Lower lobe of right lung (tissue), 2 donors: ENCODE measurements at regions not wholly inside any gene's neighbourhood (a gene's known extent, or its start where the extent isn't known, plus 50 kb on each side); places are given as distances from the start of the nearest gene placed in this dataset.

ENCODE experiments used
- ATAC-seq, 2 donors: fragments of 200-7000 bp; cut with Tn5 transposase; one replicate each; pipeline ENCODE4 v1.9.1; 2020 to 2022; ENCODE audit warnings: mild to moderate bottlenecking in 2 of 2, moderate library complexity in 2 of 2
- DNase-seq: peaks from one replicate; pipeline ENCODE4 v3.0.0-alpha.2; 2020
- H3K27ac ChIP-seq: fragments of 200-600 bp; one replicate; pipeline ENCODE4 v1.8.0; 2022
- H3K27me3 ChIP-seq: fragments of 200-600 bp; one replicate; pipeline ENCODE4 v1.8.0; 2022; ENCODE audit warnings: low read depth
- H3K36me3 ChIP-seq: fragments of 200-600 bp; one replicate; pipeline ENCODE4 v1.8.0; 2022; ENCODE audit warnings: mild to moderate bottlenecking
- H3K4me1 ChIP-seq: fragments of 200-600 bp; one replicate; pipeline ENCODE4 v1.8.0; 2022
- H3K4me3 ChIP-seq: fragments of 200-600 bp; one replicate; pipeline ENCODE4 v1.8.0; 2022; ENCODE audit warnings: mild to moderate bottlenecking
- H3K9me3 ChIP-seq: fragments of 200-600 bp; one replicate; pipeline ENCODE4 v1.8.0; 2022
- intact Hi-C: fragments of 100-400 bp; cut with DNase I; formaldehyde crosslinking; loops from one replicate; pipeline ENCODE4 v1.11.0; 2022
- TF ChIP-seq, protein P1 (sequence below): fragments of 200-600 bp; IDR thresholded peaks from one replicate; pipeline ENCODE4 v1.8.0; 2022; ENCODE audit warnings: antibody characterized with exemption, mild to moderate bottlenecking
- donor health status: DM: no; HTN: yes; CAD: no; lungs with severe emphysema.

DNA sequence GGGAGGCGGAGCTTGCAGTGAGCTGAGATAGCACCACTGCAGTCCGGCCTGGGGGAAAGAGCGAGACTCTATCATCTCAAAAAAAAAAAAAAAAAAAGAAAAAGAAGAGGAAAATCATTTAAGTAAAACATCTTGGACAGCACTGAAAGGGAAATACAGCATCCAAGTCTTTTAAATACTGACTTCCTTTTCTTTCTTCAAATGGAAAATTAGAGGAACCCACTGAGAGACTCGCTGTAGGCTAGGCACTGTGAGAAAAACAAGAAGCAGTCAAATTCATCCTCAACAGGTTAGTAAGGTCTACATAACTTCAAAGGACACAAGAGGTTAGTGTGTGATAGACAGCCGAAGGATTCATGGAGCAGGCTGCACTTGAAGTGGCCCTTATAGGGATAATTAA lies 243.7 kb downstream of the BLID start:
- Histone ChIP-seq H3K27ac (no peak overlapping the region), H3K4me3 (no peak overlapping the region), H3K4me1 (peaks cover 8% of the 10 kb centered on the region), H3K9me3 (no peaks in the 10 kb centered on the region), H3K27me3 (no peaks in the 10 kb centered on the region), H3K36me3 (no peaks in the 10 kb centered on the region)
- intact Hi-C loops = no loop called here
- ATAC-seq (no peak), DNase-seq (no peak)
- TF ChIP-seq, protein P1, sequence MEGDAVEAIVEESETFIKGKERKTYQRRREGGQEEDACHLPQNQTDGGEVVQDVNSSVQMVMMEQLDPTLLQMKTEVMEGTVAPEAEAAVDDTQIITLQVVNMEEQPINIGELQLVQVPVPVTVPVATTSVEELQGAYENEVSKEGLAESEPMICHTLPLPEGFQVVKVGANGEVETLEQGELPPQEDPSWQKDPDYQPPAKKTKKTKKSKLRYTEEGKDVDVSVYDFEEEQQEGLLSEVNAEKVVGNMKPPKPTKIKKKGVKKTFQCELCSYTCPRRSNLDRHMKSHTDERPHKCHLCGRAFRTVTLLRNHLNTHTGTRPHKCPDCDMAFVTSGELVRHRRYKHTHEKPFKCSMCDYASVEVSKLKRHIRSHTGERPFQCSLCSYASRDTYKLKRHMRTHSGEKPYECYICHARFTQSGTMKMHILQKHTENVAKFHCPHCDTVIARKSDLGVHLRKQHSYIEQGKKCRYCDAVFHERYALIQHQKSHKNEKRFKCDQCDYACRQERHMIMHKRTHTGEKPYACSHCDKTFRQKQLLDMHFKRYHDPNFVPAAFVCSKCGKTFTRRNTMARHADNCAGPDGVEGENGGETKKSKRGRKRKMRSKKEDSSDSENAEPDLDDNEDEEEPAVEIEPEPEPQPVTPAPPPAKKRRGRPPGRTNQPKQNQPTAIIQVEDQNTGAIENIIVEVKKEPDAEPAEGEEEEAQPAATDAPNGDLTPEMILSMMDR = no peak

DNA sequence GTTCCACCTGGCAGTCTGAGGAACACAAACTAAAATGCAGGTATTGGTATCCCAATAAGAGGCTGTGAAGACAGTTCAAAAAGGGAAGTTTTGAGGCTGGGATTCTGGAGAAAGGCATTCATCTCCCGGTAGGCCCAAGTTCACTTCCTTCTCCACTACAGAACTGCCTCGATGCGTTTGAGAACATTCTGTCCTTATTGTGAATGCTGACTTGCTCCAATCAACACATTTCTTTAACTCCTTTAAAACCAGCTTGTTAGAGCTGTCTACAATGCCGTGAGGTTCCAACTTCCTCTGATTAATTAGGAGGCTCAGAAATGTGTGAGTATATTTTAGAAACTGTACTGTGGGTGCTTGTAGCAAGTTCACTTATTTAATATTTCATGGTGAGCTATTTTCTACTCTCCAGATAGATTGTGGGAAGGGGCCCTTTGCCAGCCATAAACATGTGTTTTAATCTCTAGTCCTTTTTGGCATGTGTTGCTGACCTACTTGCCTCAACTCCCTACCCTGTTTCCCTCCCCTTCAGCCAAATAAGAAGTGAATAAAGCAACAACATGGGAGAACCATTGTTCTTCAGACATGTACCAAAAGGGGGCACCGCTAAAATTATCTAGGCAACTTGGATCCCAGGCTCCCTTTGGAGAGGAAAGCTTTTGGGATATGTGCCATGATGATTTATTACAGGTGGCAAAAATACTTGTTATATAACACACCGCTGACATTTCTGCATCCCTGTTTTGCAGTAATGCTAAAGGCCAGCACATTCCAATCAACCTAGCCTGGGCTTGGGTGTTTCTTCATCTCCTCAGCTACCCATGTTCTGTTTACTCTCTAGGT lies 245.6 kb downstream of the BLID start:
- intact Hi-C loops = no loop called here
- DNase-seq (no peak), ATAC-seq (peak; percentile 42 to 63)
- Histone ChIP-seq H3K27ac (no peak overlapping the region), H3K9me3 (no peaks in the 10 kb centered on the region), H3K36me3 (no peaks in the 10 kb centered on the region), H3K4me1 (peaks cover 8% of the 10 kb centered on the region), H3K4me3 (no peak overlapping the region), H3K27me3 (no peaks in the 10 kb centered on the region)
- TF ChIP-seq, protein P1 = no peak

DNA sequence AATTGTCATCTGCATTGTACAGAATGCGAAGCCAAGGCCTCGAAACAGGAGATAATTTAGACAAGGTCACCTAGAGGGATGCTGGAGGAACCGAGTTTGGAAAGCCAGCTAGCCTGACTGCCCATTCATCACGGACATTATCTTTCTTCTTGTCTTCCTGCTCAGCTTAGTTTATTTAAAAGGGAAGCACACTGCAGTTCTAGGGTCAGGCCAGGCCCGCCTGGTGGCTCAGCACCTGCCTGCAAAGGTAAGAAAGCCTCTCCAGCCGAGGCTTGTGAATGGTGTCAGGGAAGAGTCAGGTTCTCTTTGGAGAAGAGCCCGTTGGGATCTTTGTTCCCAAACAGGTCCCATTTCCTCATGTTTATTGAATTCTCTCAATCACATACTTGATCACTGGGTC lies 246.5 kb downstream of the BLID start:
- Histone ChIP-seq H3K9me3 (no peaks in the 10 kb centered on the region), H3K27me3 (no peaks in the 10 kb centered on the region), H3K27ac (no peak overlapping the region), H3K36me3 (no peaks in the 10 kb centered on the region), H3K4me1 (peaks cover 8% of the 10 kb centered on the region), H3K4me3 (no peak overlapping the region)
- DNase-seq (no peak), ATAC-seq (no peak)
- TF ChIP-seq, protein P1 = no peak
- intact Hi-C loops = no loop called here

DNA sequence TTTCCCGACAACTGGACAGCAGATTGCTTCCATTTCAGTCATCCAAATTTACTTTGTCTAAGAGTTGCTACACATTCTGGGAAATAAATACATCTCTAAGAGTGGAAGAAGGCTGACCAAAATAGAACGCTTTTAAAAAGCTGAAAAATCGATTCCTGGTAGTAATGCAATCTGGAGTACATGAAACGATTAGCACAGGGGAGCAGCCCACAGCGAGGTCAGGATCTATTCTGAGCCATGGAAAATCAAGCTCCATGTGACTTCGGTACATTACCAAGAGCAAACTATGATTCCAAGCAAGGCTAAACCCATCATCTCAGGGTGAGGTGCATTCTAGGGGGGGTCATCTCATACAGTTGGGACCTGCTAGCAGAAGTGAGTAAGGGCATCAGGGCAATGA lies 249.3 kb downstream of the BLID start:
- H3K27me3 ChIP-seq = no peaks in the 10 kb centered on the region
- peaks cover 8% of the 10 kb centered on the region for H3K4me1 ChIP-seq
- TF ChIP-seq, protein P1 = no peak
- no peaks in the 10 kb centered on the region for H3K36me3 ChIP-seq
- H3K4me3 ChIP-seq = no peak overlapping the region
- no peak for ATAC-seq
- H3K9me3 ChIP-seq = no peaks in the 10 kb centered on the region
- no peak for DNase-seq
- no peak overlapping the region for H3K27ac ChIP-seq
- intact Hi-C loops = no loop called here

DNA sequence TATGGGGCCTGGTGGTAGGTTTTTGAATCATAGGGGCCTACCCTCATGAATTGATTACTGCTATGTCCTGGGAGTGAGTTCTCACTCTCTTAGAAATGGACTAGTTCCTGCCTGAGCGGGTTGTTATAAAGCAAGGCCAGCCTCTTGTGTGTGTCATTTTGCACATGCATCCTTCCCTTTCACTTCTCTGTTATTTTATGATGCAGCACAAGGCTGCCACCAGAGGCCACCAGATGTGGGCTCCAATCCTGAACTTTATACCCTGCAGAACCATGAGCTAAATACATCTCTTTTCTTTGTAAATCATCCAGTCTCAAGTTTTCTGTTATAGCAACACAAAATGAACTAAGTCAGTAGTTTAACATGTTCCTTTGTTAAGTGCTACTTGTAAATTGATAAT lies 251.4 kb downstream of the BLID start:
- no peak for ATAC-seq
- TF ChIP-seq, protein P1 = no peak
- intact Hi-C loops = no loop called here

More for the DNA sequence above, 251.4 kb downstream of the BLID start:
- Histone ChIP-seq H3K27me3 (no peaks in the 10 kb centered on the region), H3K9me3 (no peaks in the 10 kb centered on the region), H3K27ac (no peak overlapping the region), H3K36me3 (no peaks in the 10 kb centered on the region), H3K4me3 (no peak overlapping the region), H3K4me1 (peaks cover 4% of the 10 kb centered on the region)
- DNase-seq = no peak
